Thyroid gland (tissue), 4 donors: ENCODE measurements at regions not wholly inside any gene's neighbourhood (a gene's known extent, or its start where the extent isn't known, plus 50 kb on each side); places are given as distances from the start of the nearest gene placed in this dataset.

ENCODE experiments used
- POLR2A ChIP-seq, 2 donors: fragments of 450-650 bp; IDR thresholded peaks; one replicate each; pipeline ENCODE4 v1.6.1; 2017; ENCODE audit warnings: antibody characterized with exemption in 2 of 2, mild to moderate bottlenecking in 2 of 2, moderate library complexity in 1 of 2
- TF ChIP-seq, protein P1 (sequence below), 6 experiments: fragments of 200-600 bp in 3 of 6; fragments of 450-650 bp in 3 of 6; sonication (generic) in 3 of 6; IDR thresholded peaks; one replicate each; pipeline ENCODE4 v1.5.1; 2016 to 2019; ENCODE audit warnings: antibody characterized with exemption in 6 of 6, mild to moderate bottlenecking in 2 of 6, inconsistent platforms in 1 of 6, moderate library complexity in 1 of 6

DNA sequence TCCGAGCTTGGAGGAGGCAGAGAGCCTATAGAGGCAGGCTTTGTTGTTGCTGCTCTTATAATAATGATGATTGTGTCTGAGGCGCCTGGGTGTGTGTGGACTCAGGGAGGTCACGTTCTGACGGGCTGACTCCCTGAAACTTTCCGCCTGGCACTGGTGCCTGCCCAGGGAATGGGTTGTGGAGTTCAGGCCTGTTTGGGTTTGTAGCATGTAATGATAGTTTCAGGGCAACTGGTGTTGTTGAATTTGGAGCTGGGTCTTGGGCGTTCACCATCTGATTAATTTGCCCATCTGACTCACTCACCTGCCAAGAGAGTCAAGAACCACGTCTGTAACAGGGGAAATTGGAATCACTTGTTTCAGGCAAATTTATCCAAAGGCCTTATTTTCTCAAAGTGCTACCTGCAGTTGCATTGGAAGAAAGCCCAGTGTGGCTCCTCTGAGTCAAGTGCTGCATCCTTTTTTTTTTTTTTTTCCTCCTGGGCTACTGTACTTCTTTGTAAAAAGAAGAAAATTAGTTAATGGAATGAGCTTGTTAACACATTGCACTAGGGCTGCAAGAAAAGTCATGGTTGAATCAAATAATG is 386.5 kb downstream of the GADD45G start:
- TF ChIP-seq, protein P1, sequence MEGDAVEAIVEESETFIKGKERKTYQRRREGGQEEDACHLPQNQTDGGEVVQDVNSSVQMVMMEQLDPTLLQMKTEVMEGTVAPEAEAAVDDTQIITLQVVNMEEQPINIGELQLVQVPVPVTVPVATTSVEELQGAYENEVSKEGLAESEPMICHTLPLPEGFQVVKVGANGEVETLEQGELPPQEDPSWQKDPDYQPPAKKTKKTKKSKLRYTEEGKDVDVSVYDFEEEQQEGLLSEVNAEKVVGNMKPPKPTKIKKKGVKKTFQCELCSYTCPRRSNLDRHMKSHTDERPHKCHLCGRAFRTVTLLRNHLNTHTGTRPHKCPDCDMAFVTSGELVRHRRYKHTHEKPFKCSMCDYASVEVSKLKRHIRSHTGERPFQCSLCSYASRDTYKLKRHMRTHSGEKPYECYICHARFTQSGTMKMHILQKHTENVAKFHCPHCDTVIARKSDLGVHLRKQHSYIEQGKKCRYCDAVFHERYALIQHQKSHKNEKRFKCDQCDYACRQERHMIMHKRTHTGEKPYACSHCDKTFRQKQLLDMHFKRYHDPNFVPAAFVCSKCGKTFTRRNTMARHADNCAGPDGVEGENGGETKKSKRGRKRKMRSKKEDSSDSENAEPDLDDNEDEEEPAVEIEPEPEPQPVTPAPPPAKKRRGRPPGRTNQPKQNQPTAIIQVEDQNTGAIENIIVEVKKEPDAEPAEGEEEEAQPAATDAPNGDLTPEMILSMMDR (IDR thresholded peaks at IDR 0.05), result no peak
- no peak for TF ChIP-seq POLR2A (IDR thresholded peaks at IDR 0.05)
